ENCODE measurements at regions not wholly inside any gene's neighbourhood (a gene's known extent, or its start where the extent isn't known, plus 50 kb on each side); places are given as distances from the start of the nearest gene placed in this dataset.
A peak's percentile ranks its signal among the peaks of the same experiment; 100 is the strongest.

DNA sequence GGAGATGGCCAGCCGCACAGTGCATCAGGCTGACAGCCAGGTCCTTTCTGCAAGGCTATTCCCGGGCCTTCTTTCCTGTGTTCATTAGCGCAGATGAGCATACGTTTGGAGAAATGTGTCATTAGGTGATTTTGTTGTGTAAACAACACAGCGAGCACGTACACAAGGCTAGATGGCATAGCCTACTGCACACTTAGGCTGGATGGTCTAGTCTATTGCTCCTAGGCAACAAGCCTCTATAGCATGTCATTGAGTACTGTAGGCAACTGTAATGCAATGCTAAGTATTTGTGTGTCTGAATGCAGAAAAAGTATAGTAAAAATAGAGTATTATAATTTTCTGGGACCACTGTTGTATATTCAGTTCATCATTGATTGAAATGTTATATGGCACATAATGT, 50.9 kb upstream of the PHLPP1 start:
- BruUV-seq (replicated peaks), result no TSS peak
- Histone ChIP-seq H3K27ac (ENCODE audit: extremely low read depth, low read depth, low read length) (peak overlapping the region; percentile 73; the same call in 2 of the 3 replicates), H3K4me2 (ENCODE audit: insufficient read depth, low read length) (peak overlapping the region; percentile 22)

DNA sequence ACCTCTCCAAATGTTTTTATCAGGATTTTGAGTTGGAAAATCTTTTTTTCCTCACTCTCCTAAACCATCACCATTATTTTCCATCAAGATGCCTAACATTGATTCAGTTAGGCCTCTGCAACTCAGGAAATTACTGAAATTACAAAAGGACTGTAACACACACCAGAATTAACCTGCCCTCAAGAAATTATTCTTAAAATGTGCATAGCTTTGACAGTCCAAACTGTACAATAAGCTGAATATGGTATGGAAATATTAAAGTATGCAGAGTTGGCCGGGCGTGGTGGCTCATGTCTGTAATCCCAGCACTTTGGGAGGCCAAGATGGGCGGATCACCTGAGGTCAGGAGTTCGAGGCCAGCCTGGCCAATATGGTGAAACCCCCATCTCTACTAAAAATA, 50.2 kb upstream of the PHLPP1 start:
- DNase-seq (ENCODE audit: extremely low read depth in 1 of 4, low spot score in 3 of 4) (no peak), ATAC-seq (no peak), FAIRE-seq (no peak)
- POLR2A ChIA-PET, result no interaction called here
- no peak overlapping the region for H3K27ac ChIP-seq (ENCODE audit: extremely low read depth, low read depth, low read length)
- intact Hi-C loops (cut with micrococcal nuclease) (no loop called here), in situ Hi-C loops (cut with MboI) (no loop called here)
- H2AFZ ChIP-seq (ENCODE audit: low read depth, low read length), result no peak overlapping the region
- no peaks in the 10 kb centered on the region for H4K20me1 ChIP-seq (replicated peaks; ENCODE audit: control insufficient read depth, insufficient read depth, low read length)
- CTCF ChIA-PET (ENCODE audit: low intra/inter-chr PET ratio), result no interaction called here
- no peaks in the 10 kb centered on the region for H3K9me1 ChIP-seq (ENCODE audit: control insufficient read depth, insufficient read depth, low read length)
- H3K79me2 ChIP-seq (ENCODE audit: control insufficient read depth, insufficient read depth, low read length), result no peaks in the 10 kb centered on the region
- H3K4me3 ChIP-seq, result no peak overlapping the region
- no peaks in the 10 kb centered on the region for H3K27me3 ChIP-seq (ENCODE audit: control insufficient read depth in 2 of 2, insufficient read depth in 2 of 2, low read length in 2 of 2)
- WGBS (ENCODE audit: insufficient coverage, low coverage, missing lambda C conversion rate), result 85% methylated on average over 3 of the region's 4 CpGs
- BruUV-seq (replicated peaks), result no TSS peak
- no peak overlapping the region for H3K9ac ChIP-seq (ENCODE audit: insufficient read depth in 1 of 2, low read depth in 2 of 2, low read length in 2 of 2)
- H3K4me2 ChIP-seq (ENCODE audit: insufficient read depth, low read length), result no peak overlapping the region
- H3K9me3 ChIP-seq (replicated peaks; ENCODE audit: control insufficient read depth, insufficient read depth, low read depth, low read length), result no peaks in the 10 kb centered on the region
- peaks cover 3 to 18% of the 10 kb centered on the region in 2 experiments; a peak in 3 of 5 replicates for H3K4me1 ChIP-seq (replicated peaks in 1 of 2; ENCODE audit: control insufficient read depth in 2 of 2, insufficient read depth in 2 of 2, low read length in 2 of 2)
- no peaks in the 10 kb centered on the region for H3K36me3 ChIP-seq (ENCODE audit: control insufficient read depth, insufficient read depth, low read length)
- TF ChIP-seq ZNF764 (CRISPR knock-in tag; IDR thresholded peaks at IDR 0.05; ENCODE audit: low read depth) (no peak), ZFX (CRISPR knock-in tag; IDR thresholded peaks at IDR 0.05) (no peak), XRCC3 (IDR thresholded peaks at IDR 0.05) (no peak), KLF1 (tag; IDR thresholded peaks at IDR 0.05) (no peak), KLF6 (CRISPR knock-in tag; IDR thresholded peaks at IDR 0.05; ENCODE audit: borderline replicate concordance) (no peak), ELF4 (CRISPR knock-in tag; IDR thresholded peaks at IDR 0.05) (no peak), LARP7 (IDR thresholded peaks at IDR 0.05) (no peak), OTX1 (CRISPR knock-in tag; IDR thresholded peaks at IDR 0.05) (no peak)
- TF ChIP-seq, protein P1, sequence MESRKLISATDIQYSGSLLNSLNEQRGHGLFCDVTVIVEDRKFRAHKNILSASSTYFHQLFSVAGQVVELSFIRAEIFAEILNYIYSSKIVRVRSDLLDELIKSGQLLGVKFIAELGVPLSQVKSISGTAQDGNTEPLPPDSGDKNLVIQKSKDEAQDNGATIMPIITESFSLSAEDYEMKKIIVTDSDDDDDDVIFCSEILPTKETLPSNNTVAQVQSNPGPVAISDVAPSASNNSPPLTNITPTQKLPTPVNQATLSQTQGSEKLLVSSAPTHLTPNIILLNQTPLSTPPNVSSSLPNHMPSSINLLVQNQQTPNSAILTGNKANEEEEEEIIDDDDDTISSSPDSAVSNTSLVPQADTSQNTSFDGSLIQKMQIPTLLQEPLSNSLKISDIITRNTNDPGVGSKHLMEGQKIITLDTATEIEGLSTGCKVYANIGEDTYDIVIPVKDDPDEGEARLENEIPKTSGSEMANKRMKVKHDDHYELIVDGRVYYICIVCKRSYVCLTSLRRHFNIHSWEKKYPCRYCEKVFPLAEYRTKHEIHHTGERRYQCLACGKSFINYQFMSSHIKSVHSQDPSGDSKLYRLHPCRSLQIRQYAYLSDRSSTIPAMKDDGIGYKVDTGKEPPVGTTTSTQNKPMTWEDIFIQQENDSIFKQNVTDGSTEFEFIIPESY (CRISPR knock-in tag; IDR thresholded peaks at IDR 0.05), result no peak
- TF ChIP-seq, protein P2, sequence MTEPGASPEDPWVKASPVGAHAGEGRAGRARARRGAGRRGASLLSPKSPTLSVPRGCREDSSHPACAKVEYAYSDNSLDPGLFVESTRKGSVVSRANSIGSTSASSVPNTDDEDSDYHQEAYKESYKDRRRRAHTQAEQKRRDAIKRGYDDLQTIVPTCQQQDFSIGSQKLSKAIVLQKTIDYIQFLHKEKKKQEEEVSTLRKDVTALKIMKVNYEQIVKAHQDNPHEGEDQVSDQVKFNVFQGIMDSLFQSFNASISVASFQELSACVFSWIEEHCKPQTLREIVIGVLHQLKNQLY (CRISPR knock-in tag; conservative IDR thresholded peaks at IDR 0.05), result no peak

More for the DNA sequence above, 50.9 kb upstream of the PHLPP1 start:
- Histone ChIP-seq H3K79me2 (ENCODE audit: control insufficient read depth, insufficient read depth, low read length) (no peaks in the 10 kb centered on the region), H3K9me1 (ENCODE audit: control insufficient read depth, insufficient read depth, low read length) (no peaks in the 10 kb centered on the region), H3K4me1 (replicated peaks in 1 of 2; ENCODE audit: control insufficient read depth in 2 of 2, insufficient read depth in 2 of 2, low read length in 2 of 2) (peaks cover 3 to 18% of the 10 kb centered on the region in 2 experiments; a peak in 3 of 5 replicates), H3K9ac (ENCODE audit: insufficient read depth in 1 of 2, low read depth in 2 of 2, low read length in 2 of 2) (no peak overlapping the region), H4K20me1 (replicated peaks; ENCODE audit: control insufficient read depth, insufficient read depth, low read length) (no peaks in the 10 kb centered on the region), H2AFZ (ENCODE audit: low read depth, low read length) (no peak overlapping the region), H3K27me3 (ENCODE audit: control insufficient read depth in 2 of 2, insufficient read depth in 2 of 2, low read length in 2 of 2) (no peaks in the 10 kb centered on the region), H3K4me3 (no peak overlapping the region), H3K9me3 (replicated peaks; ENCODE audit: control insufficient read depth, insufficient read depth, low read depth, low read length) (no peaks in the 10 kb centered on the region), H3K36me3 (ENCODE audit: control insufficient read depth, insufficient read depth, low read length) (no peaks in the 10 kb centered on the region)
- TF ChIP-seq ZNF121 (CRISPR knock-in tag; conservative IDR thresholded peaks at IDR 0.05) (no peak), ZFX (CRISPR knock-in tag; IDR thresholded peaks at IDR 0.05) (0 out of 2 replicates have a peak, but pooled peaks have one; percentile 2), FOXJ2 (tag; IDR thresholded peaks at IDR 0.05) (no peak), SRSF9 (IDR thresholded peaks at IDR 0.05; ENCODE audit: borderline replicate concordance, low read depth, low read length) (no peak), BHLHE40 (IDR thresholded peaks at IDR 0.05; ENCODE audit: low read length) (no peak)
- TF ChIP-seq, protein P3, sequence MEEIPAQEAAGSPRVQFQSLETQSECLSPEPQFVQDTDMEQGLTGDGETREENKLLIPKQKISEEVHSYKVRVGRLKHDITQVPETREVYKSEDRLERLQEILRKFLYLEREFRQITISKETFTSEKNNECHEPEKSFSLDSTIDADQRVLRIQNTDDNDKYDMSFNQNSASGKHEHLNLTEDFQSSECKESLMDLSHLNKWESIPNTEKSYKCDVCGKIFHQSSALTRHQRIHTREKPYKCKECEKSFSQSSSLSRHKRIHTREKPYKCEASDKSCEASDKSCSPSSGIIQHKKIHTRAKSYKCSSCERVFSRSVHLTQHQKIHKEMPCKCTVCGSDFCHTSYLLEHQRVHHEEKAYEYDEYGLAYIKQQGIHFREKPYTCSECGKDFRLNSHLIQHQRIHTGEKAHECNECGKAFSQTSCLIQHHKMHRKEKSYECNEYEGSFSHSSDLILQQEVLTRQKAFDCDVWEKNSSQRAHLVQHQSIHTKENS (CRISPR knock-in tag; IDR thresholded peaks at IDR 0.05), result no peak
- CTCF ChIA-PET (ENCODE audit: low intra/inter-chr PET ratio), result no interaction called here
- POLR2A ChIA-PET, result interaction anchor here (0.8 kb wide), 1 partner anchor 21 kb away, joined by 3 read pairs; no protein-coding TSS in a partner anchor
- no peak for DNase-seq (ENCODE audit: extremely low read depth in 1 of 4, low spot score in 3 of 4)
- in situ Hi-C loops (cut with MboI), result no loop called here
- intact Hi-C loops (cut with micrococcal nuclease), result no loop called here
- ATAC-seq, result peak; percentile 11; the same call in 2 of the 3 replicates
- no peak for FAIRE-seq
- 22% methylated on average over 4 of the region's 6 CpGs for WGBS (ENCODE audit: insufficient coverage, low coverage, missing lambda C conversion rate)

Data from K562 (cell line).